ENCODE measurements at regions not wholly inside any gene's neighbourhood (a gene's known extent, or its start where the extent isn't known, plus 50 kb on each side); places are given as distances from the start of the nearest gene placed in this dataset.

DNA sequence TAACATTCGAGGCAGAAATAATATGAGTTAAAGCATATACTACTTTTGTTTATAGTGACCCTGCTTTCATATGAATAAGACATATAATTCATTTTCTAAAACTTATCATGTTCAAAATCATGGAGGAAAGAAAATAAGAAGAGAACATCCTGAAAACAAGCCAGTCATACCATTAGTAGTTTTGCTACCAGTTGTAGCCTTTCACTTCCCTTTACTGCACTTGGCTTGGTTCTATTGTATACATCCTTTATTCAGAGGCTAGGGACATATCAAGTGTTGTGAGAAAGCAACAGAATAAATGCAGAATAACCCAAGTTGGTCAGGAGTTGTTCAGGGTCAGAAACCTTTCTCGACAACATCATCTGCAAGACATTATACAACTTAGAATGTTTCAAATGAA is 598.7 kb downstream of the SOX5 start:
- no peak for TF ChIP-seq ZNF384 (IDR thresholded peaks at IDR 0.05; ENCODE audit: borderline replicate concordance, low read depth, low read length)
- TF ChIP-seq MYC (IDR thresholded peaks at IDR 0.05; ENCODE audit: insufficient read depth, insufficient read length, insufficient replicate concordance, low read length, severe bottlenecking), result no peak
- no peak for TF ChIP-seq MXI1 (IDR thresholded peaks at IDR 0.05; ENCODE audit: low read depth, low read length)
- TF ChIP-seq, protein P1, sequence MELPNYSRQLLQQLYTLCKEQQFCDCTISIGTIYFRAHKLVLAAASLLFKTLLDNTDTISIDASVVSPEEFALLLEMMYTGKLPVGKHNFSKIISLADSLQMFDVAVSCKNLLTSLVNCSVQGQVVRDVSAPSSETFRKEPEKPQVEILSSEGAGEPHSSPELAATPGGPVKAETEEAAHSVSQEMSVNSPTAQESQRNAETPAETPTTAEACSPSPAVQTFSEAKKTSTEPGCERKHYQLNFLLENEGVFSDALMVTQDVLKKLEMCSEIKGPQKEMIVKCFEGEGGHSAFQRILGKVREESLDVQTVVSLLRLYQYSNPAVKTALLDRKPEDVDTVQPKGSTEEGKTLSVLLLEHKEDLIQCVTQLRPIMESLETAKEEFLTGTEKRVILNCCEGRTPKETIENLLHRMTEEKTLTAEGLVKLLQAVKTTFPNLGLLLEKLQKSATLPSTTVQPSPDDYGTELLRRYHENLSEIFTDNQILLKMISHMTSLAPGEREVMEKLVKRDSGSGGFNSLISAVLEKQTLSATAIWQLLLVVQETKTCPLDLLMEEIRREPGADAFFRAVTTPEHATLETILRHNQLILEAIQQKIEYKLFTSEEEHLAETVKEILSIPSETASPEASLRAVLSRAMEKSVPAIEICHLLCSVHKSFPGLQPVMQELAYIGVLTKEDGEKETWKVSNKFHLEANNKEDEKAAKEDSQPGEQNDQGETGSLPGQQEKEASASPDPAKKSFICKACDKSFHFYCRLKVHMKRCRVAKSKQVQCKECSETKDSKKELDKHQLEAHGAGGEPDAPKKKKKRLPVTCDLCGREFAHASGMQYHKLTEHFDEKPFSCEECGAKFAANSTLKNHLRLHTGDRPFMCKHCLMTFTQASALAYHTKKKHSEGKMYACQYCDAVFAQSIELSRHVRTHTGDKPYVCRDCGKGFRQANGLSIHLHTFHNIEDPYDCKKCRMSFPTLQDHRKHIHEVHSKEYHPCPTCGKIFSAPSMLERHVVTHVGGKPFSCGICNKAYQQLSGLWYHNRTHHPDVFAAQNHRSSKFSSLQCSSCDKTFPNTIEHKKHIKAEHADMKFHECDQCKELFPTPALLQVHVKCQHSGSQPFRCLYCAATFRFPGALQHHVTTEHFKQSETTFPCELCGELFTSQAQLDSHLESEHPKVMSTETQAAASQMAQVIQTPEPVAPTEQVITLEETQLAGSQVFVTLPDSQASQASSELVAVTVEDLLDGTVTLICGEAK (IDR thresholded peaks at IDR 0.05; ENCODE audit: borderline replicate concordance), result no peak
- TF ChIP-seq, protein P2, sequence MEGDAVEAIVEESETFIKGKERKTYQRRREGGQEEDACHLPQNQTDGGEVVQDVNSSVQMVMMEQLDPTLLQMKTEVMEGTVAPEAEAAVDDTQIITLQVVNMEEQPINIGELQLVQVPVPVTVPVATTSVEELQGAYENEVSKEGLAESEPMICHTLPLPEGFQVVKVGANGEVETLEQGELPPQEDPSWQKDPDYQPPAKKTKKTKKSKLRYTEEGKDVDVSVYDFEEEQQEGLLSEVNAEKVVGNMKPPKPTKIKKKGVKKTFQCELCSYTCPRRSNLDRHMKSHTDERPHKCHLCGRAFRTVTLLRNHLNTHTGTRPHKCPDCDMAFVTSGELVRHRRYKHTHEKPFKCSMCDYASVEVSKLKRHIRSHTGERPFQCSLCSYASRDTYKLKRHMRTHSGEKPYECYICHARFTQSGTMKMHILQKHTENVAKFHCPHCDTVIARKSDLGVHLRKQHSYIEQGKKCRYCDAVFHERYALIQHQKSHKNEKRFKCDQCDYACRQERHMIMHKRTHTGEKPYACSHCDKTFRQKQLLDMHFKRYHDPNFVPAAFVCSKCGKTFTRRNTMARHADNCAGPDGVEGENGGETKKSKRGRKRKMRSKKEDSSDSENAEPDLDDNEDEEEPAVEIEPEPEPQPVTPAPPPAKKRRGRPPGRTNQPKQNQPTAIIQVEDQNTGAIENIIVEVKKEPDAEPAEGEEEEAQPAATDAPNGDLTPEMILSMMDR (IDR thresholded peaks at IDR 0.05 in 2 of 3, conservative IDR thresholded peaks at IDR 0.05 in 1 of 3; ENCODE audit: control insufficient read depth in 2 of 3, extremely low read depth in 1 of 3, insufficient read depth in 1 of 3, low read depth in 3 of 3, low read length in 3 of 3), result no peak
- TF ChIP-seq POLR2A (IDR thresholded peaks at IDR 0.05; ENCODE audit: low read depth, low read length), result no peak
- no peak for TF ChIP-seq CBX5 (IDR thresholded peaks at IDR 0.05; ENCODE audit: low read depth)
- TF ChIP-seq EZH2 (IDR thresholded peaks at IDR 0.05; ENCODE audit: borderline replicate concordance, control insufficient read depth, low read depth, low read length), result no peak
